ENCODE measurements at regions not wholly inside any gene's neighbourhood (a gene's known extent, or its start where the extent isn't known, plus 50 kb on each side); places are given as distances from the start of the nearest gene placed in this dataset.

DNA sequence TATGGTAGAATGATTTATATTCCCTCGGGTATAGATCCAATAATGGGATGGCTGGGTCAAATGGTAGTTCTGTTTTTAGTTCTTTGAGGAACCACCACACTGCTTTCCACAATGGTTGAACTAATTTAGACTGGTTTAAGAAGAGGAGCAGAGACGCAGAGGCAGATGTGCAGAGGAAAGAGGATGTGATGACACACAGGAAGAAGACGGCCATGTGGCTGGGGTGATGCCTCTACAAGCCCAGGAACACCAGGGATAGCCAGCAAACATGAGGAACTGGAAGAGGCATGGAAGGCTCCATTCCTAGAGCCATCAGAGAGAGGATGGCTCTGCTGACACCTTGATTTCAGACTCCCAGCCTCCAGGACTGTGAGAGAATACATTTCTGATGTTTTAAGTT lies 218.3 kb upstream of the DTNBP1 start:
- no peak overlapping the region for H3K4me3 Mint-ChIP-seq
- H3K9me3 Mint-ChIP-seq = no peaks in the 10 kb centered on the region
- no peak overlapping the region for H3K27ac ChIP-seq (ENCODE audit: low read depth)
- no peak overlapping the region for H3K4me3 ChIP-seq
- peaks cover 2% of the 10 kb centered on the region for H3K27me3 Mint-ChIP-seq (ENCODE audit: insufficient read depth, low read depth, poor library complexity)
- no peak overlapping the region for H2AFZ ChIP-seq
- H4K20me1 ChIP-seq (replicated peaks; ENCODE audit: insufficient read depth) = no peaks in the 10 kb centered on the region
- ATAC-seq (no peak), DNase-seq (ENCODE audit: low spot score) (no peak)
- H3K36me3 ChIP-seq (ENCODE audit: insufficient read depth) = no peaks in the 10 kb centered on the region
- TF ChIP-seq EZH2 (IDR thresholded peaks at IDR 0.05; ENCODE audit: low read depth, unreplicated experiment) (no peak), STAT1 (IDR thresholded peaks at IDR 0.05; ENCODE audit: unreplicated experiment) (no peak), ZNF331 (CRISPR knock-in tag; IDR thresholded peaks at IDR 0.05; ENCODE audit: low read depth) (no peak), JUNB (IDR thresholded peaks at IDR 0.05; ENCODE audit: unreplicated experiment) (no peak), NANOG (IDR thresholded peaks at IDR 0.05; ENCODE audit: borderline replicate concordance) (no peak), CREB1 (CRISPR knock-in tag; IDR thresholded peaks at IDR 0.05; ENCODE audit: low read depth) (no peak), POLR2AphosphoS5 (IDR thresholded peaks at IDR 0.05; ENCODE audit: low read depth) (no peak), ZNF114 (CRISPR knock-in tag; IDR thresholded peaks at IDR 0.05) (no peak), EZH2phosphoT487 (IDR thresholded peaks at IDR 0.05; ENCODE audit: unreplicated experiment) (no peak)
- TF ChIP-seq, protein P1, sequence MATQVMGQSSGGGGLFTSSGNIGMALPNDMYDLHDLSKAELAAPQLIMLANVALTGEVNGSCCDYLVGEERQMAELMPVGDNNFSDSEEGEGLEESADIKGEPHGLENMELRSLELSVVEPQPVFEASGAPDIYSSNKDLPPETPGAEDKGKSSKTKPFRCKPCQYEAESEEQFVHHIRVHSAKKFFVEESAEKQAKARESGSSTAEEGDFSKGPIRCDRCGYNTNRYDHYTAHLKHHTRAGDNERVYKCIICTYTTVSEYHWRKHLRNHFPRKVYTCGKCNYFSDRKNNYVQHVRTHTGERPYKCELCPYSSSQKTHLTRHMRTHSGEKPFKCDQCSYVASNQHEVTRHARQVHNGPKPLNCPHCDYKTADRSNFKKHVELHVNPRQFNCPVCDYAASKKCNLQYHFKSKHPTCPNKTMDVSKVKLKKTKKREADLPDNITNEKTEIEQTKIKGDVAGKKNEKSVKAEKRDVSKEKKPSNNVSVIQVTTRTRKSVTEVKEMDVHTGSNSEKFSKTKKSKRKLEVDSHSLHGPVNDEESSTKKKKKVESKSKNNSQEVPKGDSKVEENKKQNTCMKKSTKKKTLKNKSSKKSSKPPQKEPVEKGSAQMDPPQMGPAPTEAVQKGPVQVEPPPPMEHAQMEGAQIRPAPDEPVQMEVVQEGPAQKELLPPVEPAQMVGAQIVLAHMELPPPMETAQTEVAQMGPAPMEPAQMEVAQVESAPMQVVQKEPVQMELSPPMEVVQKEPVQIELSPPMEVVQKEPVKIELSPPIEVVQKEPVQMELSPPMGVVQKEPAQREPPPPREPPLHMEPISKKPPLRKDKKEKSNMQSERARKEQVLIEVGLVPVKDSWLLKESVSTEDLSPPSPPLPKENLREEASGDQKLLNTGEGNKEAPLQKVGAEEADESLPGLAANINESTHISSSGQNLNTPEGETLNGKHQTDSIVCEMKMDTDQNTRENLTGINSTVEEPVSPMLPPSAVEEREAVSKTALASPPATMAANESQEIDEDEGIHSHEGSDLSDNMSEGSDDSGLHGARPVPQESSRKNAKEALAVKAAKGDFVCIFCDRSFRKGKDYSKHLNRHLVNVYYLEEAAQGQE (IDR thresholded peaks at IDR 0.05; ENCODE audit: unreplicated experiment) = no peak
- TF ChIP-seq, protein P2, sequence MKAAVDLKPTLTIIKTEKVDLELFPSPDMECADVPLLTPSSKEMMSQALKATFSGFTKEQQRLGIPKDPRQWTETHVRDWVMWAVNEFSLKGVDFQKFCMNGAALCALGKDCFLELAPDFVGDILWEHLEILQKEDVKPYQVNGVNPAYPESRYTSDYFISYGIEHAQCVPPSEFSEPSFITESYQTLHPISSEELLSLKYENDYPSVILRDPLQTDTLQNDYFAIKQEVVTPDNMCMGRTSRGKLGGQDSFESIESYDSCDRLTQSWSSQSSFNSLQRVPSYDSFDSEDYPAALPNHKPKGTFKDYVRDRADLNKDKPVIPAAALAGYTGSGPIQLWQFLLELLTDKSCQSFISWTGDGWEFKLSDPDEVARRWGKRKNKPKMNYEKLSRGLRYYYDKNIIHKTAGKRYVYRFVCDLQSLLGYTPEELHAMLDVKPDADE (IDR thresholded peaks at IDR 0.05) = no peak
- TF ChIP-seq, protein P3, sequence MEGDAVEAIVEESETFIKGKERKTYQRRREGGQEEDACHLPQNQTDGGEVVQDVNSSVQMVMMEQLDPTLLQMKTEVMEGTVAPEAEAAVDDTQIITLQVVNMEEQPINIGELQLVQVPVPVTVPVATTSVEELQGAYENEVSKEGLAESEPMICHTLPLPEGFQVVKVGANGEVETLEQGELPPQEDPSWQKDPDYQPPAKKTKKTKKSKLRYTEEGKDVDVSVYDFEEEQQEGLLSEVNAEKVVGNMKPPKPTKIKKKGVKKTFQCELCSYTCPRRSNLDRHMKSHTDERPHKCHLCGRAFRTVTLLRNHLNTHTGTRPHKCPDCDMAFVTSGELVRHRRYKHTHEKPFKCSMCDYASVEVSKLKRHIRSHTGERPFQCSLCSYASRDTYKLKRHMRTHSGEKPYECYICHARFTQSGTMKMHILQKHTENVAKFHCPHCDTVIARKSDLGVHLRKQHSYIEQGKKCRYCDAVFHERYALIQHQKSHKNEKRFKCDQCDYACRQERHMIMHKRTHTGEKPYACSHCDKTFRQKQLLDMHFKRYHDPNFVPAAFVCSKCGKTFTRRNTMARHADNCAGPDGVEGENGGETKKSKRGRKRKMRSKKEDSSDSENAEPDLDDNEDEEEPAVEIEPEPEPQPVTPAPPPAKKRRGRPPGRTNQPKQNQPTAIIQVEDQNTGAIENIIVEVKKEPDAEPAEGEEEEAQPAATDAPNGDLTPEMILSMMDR (conservative IDR thresholded peaks at IDR 0.05; ENCODE audit: low read depth in 2 of 2) = no peak
- TF ChIP-seq, protein P4, sequence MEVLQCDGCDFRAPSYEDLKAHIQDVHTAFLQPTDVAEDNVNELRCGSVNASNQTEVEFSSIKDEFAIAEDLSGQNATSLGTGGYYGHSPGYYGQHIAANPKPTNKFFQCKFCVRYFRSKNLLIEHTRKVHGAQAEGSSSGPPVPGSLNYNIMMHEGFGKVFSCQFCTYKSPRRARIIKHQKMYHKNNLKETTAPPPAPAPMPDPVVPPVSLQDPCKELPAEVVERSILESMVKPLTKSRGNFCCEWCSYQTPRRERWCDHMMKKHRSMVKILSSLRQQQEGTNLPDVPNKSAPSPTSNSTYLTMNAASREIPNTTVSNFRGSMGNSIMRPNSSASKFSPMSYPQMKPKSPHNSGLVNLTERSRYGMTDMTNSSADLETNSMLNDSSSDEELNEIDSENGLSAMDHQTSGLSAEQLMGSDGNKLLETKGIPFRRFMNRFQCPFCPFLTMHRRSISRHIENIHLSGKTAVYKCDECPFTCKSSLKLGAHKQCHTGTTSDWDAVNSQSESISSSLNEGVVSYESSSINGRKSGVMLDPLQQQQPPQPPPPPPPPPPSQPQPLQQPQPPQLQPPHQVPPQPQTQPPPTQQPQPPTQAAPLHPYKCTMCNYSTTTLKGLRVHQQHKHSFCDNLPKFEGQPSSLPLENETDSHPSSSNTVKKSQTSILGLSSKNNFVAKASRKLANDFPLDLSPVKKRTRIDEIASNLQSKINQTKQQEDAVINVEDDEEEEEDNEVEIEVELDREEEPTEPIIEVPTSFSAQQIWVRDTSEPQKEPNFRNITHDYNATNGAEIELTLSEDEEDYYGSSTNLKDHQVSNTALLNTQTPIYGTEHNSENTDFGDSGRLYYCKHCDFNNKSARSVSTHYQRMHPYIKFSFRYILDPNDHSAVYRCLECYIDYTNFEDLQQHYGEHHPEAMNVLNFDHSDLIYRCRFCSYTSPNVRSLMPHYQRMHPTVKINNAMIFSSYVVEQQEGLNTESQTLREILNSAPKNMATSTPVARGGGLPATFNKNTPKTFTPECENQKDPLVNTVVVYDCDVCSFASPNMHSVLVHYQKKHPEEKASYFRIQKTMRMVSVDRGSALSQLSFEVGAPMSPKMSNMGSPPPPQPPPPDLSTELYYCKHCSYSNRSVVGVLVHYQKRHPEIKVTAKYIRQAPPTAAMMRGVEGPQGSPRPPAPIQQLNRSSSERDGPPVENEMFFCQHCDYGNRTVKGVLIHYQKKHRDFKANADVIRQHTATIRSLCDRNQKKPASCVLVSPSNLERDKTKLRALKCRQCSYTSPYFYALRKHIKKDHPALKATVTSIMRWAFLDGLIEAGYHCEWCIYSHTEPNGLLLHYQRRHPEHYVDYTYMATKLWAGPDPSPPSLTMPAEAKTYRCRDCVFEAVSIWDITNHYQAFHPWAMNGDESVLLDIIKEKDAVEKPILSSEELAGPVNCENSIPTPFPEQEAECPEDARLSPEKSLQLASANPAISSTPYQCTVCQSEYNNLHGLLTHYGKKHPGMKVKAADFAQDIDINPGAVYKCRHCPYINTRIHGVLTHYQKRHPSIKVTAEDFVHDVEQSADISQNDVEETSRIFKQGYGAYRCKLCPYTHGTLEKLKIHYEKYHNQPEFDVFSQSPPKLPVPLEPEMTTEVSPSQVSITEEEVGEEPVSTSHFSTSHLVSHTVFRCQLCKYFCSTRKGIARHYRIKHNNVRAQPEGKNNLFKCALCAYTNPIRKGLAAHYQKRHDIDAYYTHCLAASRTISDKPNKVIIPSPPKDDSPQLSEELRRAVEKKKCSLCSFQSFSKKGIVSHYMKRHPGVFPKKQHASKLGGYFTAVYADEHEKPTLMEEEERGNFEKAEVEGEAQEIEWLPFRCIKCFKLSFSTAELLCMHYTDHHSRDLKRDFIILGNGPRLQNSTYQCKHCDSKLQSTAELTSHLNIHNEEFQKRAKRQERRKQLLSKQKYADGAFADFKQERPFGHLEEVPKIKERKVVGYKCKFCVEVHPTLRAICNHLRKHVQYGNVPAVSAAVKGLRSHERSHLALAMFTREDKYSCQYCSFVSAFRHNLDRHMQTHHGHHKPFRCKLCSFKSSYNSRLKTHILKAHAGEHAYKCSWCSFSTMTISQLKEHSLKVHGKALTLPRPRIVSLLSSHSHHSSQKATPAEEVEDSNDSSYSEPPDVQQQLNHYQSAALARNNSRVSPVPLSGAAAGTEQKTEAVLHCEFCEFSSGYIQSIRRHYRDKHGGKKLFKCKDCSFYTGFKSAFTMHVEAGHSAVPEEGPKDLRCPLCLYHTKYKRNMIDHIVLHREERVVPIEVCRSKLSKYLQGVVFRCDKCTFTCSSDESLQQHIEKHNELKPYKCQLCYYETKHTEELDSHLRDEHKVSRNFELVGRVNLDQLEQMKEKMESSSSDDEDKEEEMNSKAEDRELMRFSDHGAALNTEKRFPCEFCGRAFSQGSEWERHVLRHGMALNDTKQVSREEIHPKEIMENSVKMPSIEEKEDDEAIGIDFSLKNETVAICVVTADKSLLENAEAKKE (CRISPR knock-in tag; IDR thresholded peaks at IDR 0.05) = no peak
- no peaks in the 10 kb centered on the region for H3K4me1 Mint-ChIP-seq
- H3K9me2 ChIP-seq (ENCODE audit: insufficient read depth) = peaks cover 4% of the 10 kb centered on the region; the same call in 1 of the 2 replicates
- no peak overlapping the region for H3K27ac Mint-ChIP-seq
- H3K4me2 ChIP-seq = no peak overlapping the region
- H3K79me2 ChIP-seq (replicated peaks; ENCODE audit: insufficient read depth) = no peaks in the 10 kb centered on the region
- no peaks in the 10 kb centered on the region for H3F3A ChIP-seq (replicated peaks; ENCODE audit: low read depth)
- H3K4me1 ChIP-seq (ENCODE audit: insufficient read depth) = no peaks in the 10 kb centered on the region
- H3K36me3 Mint-ChIP-seq (ENCODE audit: low read depth) = no peaks in the 10 kb centered on the region
- no peaks in the 10 kb centered on the region for H3K27me3 ChIP-seq (ENCODE audit: insufficient read depth)
